Endothelial cell of umbilical vein (primary cell): ENCODE measurements at regions not wholly inside any gene's neighbourhood (a gene's known extent, or its start where the extent isn't known, plus 50 kb on each side); places are given as distances from the start of the nearest gene placed in this dataset.

ENCODE experiments used
- BruUV-seq: library from RNA; stranded (reverse); fragments of 400-500 nt; replicated peaks from 2 replicates; lab custom pipeline; 2021; lab: Mats Ljungman, UMichigan
- CTCF ChIA-PET: fragments of 300-600, 350-600 bp; sonication (Branson Sonifier 250); formaldehyde crosslinking; loops from one replicate; lab custom pipeline; 2021; ENCODE audit warnings: antibody characterized with exemption, inconsistent platforms; lab: Charles Lee
- POLR2A ChIA-PET: fragments of 300-600, 350-600 bp; sonication (Branson Sonifier 250); formaldehyde crosslinking; loops from one replicate; lab custom pipeline; 2021; ENCODE audit warnings: antibody characterized with exemption, inconsistent platforms; lab: Charles Lee
- DNase-seq: peaks from one replicate; pipeline ENCODE4 v3.0.0-alpha.2; 2011; ENCODE audit warnings: low read depth, low spot score
- FAIRE-seq: peaks from 2 replicates; lab custom pipeline; 2011; peaks lifted over from hg19 to GRCh38; lab: Jason Lieb, UNC
- H2AFZ ChIP-seq: 2 replicates; pipeline ENCODE4 v1.6.0; 2012; ENCODE audit warnings: low read depth, low read length, control low read depth, inconsistent platforms
- H3K27ac ChIP-seq: 2 replicates; pipeline ENCODE4 v1.5.1; 2011; ENCODE audit warnings: low read depth, mild to moderate bottlenecking, control low read depth, low read length, moderate library complexity; ENCODE audit not compliant: insufficient read depth
- H3K27me3 ChIP-seq, 2 experiments: 2 replicates each; pipeline versions ENCODE4 v1.6.0 to v1.6.1; 2011; ENCODE audit warnings: low read length in 2 of 2, mixed read lengths in 1 of 2; ENCODE audit not compliant: control insufficient read depth in 2 of 2, insufficient read depth in 2 of 2
- H3K36me3 ChIP-seq, 2 experiments: 2 replicates in 1 of 2; 3 replicates in 1 of 2; pipeline ENCODE4 v1.5.1; 2011; ENCODE audit warnings: low read length in 2 of 2, mild to moderate bottlenecking in 1 of 2, moderate library complexity in 1 of 2; ENCODE audit not compliant: control insufficient read depth in 2 of 2, insufficient read depth in 2 of 2; ENCODE audit errors: extremely low read depth in 1 of 2
- H3K4me1 ChIP-seq: 3 replicates; pipeline ENCODE4 v1.5.1; 2011; ENCODE audit warnings: mild to moderate bottlenecking, low read length; ENCODE audit not compliant: control insufficient read depth, insufficient read depth; ENCODE audit errors: extremely low read depth
- H3K4me2 ChIP-seq: 2 replicates; pipeline ENCODE4 v1.6.1; 2011; ENCODE audit warnings: low read length, control low read depth, mixed read lengths; ENCODE audit not compliant: insufficient read depth
- H3K4me3 ChIP-seq, 3 experiments: fragments of 200-600 bp in 1 of 3; sonication (generic), shearing (Covaris generic) in 1 of 3; replicated peaks in 1 of 3; 2 replicates each; pipeline ENCODE4 v1.5.1; 2011 to 2016; ENCODE audit warnings: control low read depth in 3 of 3, low read length in 3 of 3, mild to moderate bottlenecking in 2 of 3, inconsistent platforms in 1 of 3, low read depth in 1 of 3, moderate library complexity in 1 of 3; ENCODE audit not compliant: insufficient read depth in 1 of 3
- H3K79me2 ChIP-seq: 2 replicates; pipeline ENCODE4 v1.6.0; 2012; ENCODE audit warnings: low read length, inconsistent platforms; ENCODE audit not compliant: control insufficient read depth, insufficient read depth
- H3K9ac ChIP-seq: replicated peaks from 2 replicates; pipeline ENCODE3; 2011; ENCODE audit warnings: low read length, control low read depth; ENCODE audit not compliant: insufficient read depth; ENCODE audit errors: extremely low read depth
- H3K9me1 ChIP-seq: replicated peaks from 3 replicates; pipeline ENCODE4 v1.6.0; 2011; ENCODE audit warnings: mild to moderate bottlenecking, low read length; ENCODE audit not compliant: control insufficient read depth, insufficient read depth; ENCODE audit errors: extremely low read depth
- H3K9me3 ChIP-seq: replicated peaks from 2 replicates; pipeline ENCODE4 v1.5.1; 2012; ENCODE audit warnings: low read length, inconsistent platforms; ENCODE audit not compliant: control insufficient read depth, insufficient read depth
- H4K20me1 ChIP-seq: replicated peaks from 2 replicates; pipeline ENCODE3; 2011; ENCODE audit warnings: mild to moderate bottlenecking, low read length; ENCODE audit not compliant: control insufficient read depth, insufficient read depth; ENCODE audit errors: extremely low read depth
- EZH2 ChIP-seq: IDR thresholded peaks from 2 replicates; pipeline ENCODE4 v1.6.1; 2012; ENCODE audit warnings: borderline replicate concordance, low read depth, mild to moderate bottlenecking, moderate library complexity, low read length, inconsistent platforms; ENCODE audit not compliant: severe bottlenecking
- FOS ChIP-seq: IDR thresholded peaks from 2 replicates; pipeline ENCODE4 v1.6.1; 2011; ENCODE audit warnings: mild to moderate bottlenecking, low read length, moderate library complexity, borderline replicate concordance; ENCODE audit not compliant: insufficient read depth
- GATA2 ChIP-seq: IDR thresholded peaks from 2 replicates; pipeline ENCODE4 v1.7.0; 2011; ENCODE audit warnings: low read depth, mild to moderate bottlenecking, moderate library complexity, mixed read lengths, low read length; ENCODE audit not compliant: insufficient read length, insufficient read depth
- JUN ChIP-seq: IDR thresholded peaks from 2 replicates; pipeline ENCODE4 v1.6.1; 2011; ENCODE audit warnings: borderline replicate concordance, low read depth; ENCODE audit not compliant: insufficient read length, insufficient read depth
- MAX ChIP-seq: IDR thresholded peaks from 2 replicates; pipeline ENCODE4 v1.6.1; 2011; ENCODE audit not compliant: insufficient read depth, insufficient read length
- MYC ChIP-seq: IDR thresholded peaks from one replicate; pipeline ENCODE4 v1.6.1; 2011; ENCODE audit warnings: mild to moderate bottlenecking, low read depth, low read length
- POLR2A ChIP-seq: IDR thresholded peaks from 2 replicates; pipeline ENCODE4 v1.6.1; 2012; ENCODE audit warnings: low read depth, mild to moderate bottlenecking, control low read depth, low read length
- POLR2AphosphoS5 ChIP-seq: IDR thresholded peaks from 2 replicates; pipeline ENCODE4 v1.6.1; 2012; ENCODE audit warnings: low read depth, mild to moderate bottlenecking, control low read depth, low read length, moderate library complexity; ENCODE audit not compliant: insufficient read depth
- dilution Hi-C: fragments of 300-500 bp; cut with MboI; formaldehyde crosslinking; loops from one replicate; pipeline ENCODE4 v1.15.0; 2019; ENCODE audit warnings: low sequenced_read_pairs; ENCODE audit not compliant: extremely low pct_ligation_motif_present
- intact Hi-C: fragments of 100-400 bp; cut with micrococcal nuclease; formaldehyde crosslinking; loops from one replicate; pipeline ENCODE4 v1.10.0; 2022
- TF ChIP-seq, protein P1 (sequence below), 2 donors: IDR thresholded peaks; 1 replicate in 1 of 2; 2 replicates in 1 of 2; pipeline ENCODE4 v1.5.1; 2011; ENCODE audit warnings: low read length in 2 of 2, mild to moderate bottlenecking in 2 of 2, moderate library complexity in 2 of 2, control low read depth in 1 of 2, inconsistent platforms in 1 of 2, low read depth in 1 of 2; ENCODE audit not compliant: insufficient read depth in 1 of 2; ENCODE audit errors: extremely low read depth in 1 of 2

GRCh38 chr4:169337510-169337909, 66.8 kb upstream of the SH3RF1 start:
- DNase-seq (no peak), FAIRE-seq (no peak)
- no peak overlapping the region for H3K4me3 ChIP-seq
- TF ChIP-seq POLR2AphosphoS5 (no peak), MAX (no peak), MYC (no peak)
- TF ChIP-seq, protein P1, sequence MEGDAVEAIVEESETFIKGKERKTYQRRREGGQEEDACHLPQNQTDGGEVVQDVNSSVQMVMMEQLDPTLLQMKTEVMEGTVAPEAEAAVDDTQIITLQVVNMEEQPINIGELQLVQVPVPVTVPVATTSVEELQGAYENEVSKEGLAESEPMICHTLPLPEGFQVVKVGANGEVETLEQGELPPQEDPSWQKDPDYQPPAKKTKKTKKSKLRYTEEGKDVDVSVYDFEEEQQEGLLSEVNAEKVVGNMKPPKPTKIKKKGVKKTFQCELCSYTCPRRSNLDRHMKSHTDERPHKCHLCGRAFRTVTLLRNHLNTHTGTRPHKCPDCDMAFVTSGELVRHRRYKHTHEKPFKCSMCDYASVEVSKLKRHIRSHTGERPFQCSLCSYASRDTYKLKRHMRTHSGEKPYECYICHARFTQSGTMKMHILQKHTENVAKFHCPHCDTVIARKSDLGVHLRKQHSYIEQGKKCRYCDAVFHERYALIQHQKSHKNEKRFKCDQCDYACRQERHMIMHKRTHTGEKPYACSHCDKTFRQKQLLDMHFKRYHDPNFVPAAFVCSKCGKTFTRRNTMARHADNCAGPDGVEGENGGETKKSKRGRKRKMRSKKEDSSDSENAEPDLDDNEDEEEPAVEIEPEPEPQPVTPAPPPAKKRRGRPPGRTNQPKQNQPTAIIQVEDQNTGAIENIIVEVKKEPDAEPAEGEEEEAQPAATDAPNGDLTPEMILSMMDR (IDR thresholded peaks at IDR 0.05; ENCODE audit: extremely low read depth in 1 of 2, insufficient read depth in 1 of 2, low read depth in 1 of 2, low read length in 2 of 2): no peak
- H3K27ac ChIP-seq: no peak overlapping the region
- no peaks in the 10 kb centered on the region for H3K79me2 ChIP-seq
- BruUV-seq: no TSS peak
- no peaks in the 10 kb centered on the region for H3K9me3 ChIP-seq
- H2AFZ ChIP-seq: no peak overlapping the region
- H3K9me1 ChIP-seq: no peaks in the 10 kb centered on the region
- no peak overlapping the region for H3K9ac ChIP-seq
- intact Hi-C loops (no loop called here), dilution Hi-C loops (no loop called here)
- H3K4me1 ChIP-seq: no peaks in the 10 kb centered on the region
- H4K20me1 ChIP-seq: no peaks in the 10 kb centered on the region
- ChIA-PET CTCF (no interaction called here), POLR2A (interaction anchor here (0.6 kb wide), 1 partner anchor 506 kb away, joined by 6 read pairs; no protein-coding TSS in a partner anchor)
- peaks cover 0 to 2% of the 10 kb centered on the region in 2 experiments for H3K27me3 ChIP-seq
- no peak overlapping the region for H3K4me2 ChIP-seq
- no peaks in the 10 kb centered on the region for H3K36me3 ChIP-seq

- Histone ChIP-seq H3K9me1 (no peaks in the 10 kb centered on the region), H3K79me2 (no peaks in the 10 kb centered on the region), H3K27ac (no peak overlapping the region), H3K4me2 (no peak overlapping the region), H3K27me3 (peaks cover 0 to 2% of the 10 kb centered on the region in 2 experiments), H3K4me3 (no peak overlapping the region), H4K20me1 (no peaks in the 10 kb centered on the region), H3K4me1 (no peaks in the 10 kb centered on the region), H3K9ac (no peak overlapping the region), H3K36me3 (no peaks in the 10 kb centered on the region), H2AFZ (no peak overlapping the region), H3K9me3 (no peaks in the 10 kb centered on the region)
- dilution Hi-C loops (no loop called here), intact Hi-C loops (no loop called here)
- no TSS peak for BruUV-seq
- CTCF ChIA-PET: no interaction called here
- TF ChIP-seq FOS (no peak), POLR2AphosphoS5 (no peak), MYC (no peak), JUN (no peak), GATA2 (no peak), POLR2A (no peak), EZH2 (no peak), MAX (no peak)
- TF ChIP-seq, protein P1 (IDR thresholded peaks at IDR 0.05; ENCODE audit: extremely low read depth in 1 of 2, insufficient read depth in 1 of 2, low read depth in 1 of 2, low read length in 2 of 2): no peak
- no peak for FAIRE-seq
- POLR2A ChIA-PET: no interaction called here
- DNase-seq: no peak
These were observed 64.6 kb upstream of the SH3RF1 start for GRCh38 chr4:169335331-169335730.
